Prostate gland (tissue), 2 donors: ENCODE measurements at regions not wholly inside any gene's neighbourhood (a gene's known extent, or its start where the extent isn't known, plus 50 kb on each side); places are given as distances from the start of the nearest gene placed in this dataset.

Experiments used
- CTCF ChIP-seq, 4 experiments: fragments of 200-600 bp in 2 of 4; fragments of 450-650 bp in 2 of 4; sonication (generic) in 2 of 4; IDR thresholded peaks; 1 replicate in 3 of 4; 2 replicates in 1 of 4; pipeline ENCODE4 v1.5.1; 2016 to 2019; ENCODE audit warnings: antibody characterized with exemption in 4 of 4, mild to moderate bottlenecking in 2 of 4, moderate library complexity in 2 of 4
- POLR2A ChIP-seq: fragments of 450-650 bp; IDR thresholded peaks from one replicate; pipeline ENCODE4 v1.6.1; 2016; ENCODE audit warnings: antibody characterized with exemption, mild to moderate bottlenecking

- no peak for TF ChIP-seq CTCF (IDR thresholded peaks at IDR 0.05)
- no peak for TF ChIP-seq POLR2A
These were observed 169.8 kb downstream of the CAPZA3 start for GRCh38 chr12:18907728-18908127.
